Panc1 (cell line): ENCODE measurements at regions not wholly inside any gene's neighbourhood (a gene's known extent, or its start where the extent isn't known, plus 50 kb on each side); places are given as distances from the start of the nearest gene placed in this dataset.

Experiments used
- CTCF ChIP-seq: fragments of 450-650 bp; IDR thresholded peaks from 2 replicates; pipeline ENCODE4 v1.5.1; 2017; ENCODE audit warnings: mild to moderate bottlenecking
- POLR2AphosphoS5 ChIP-seq: IDR thresholded peaks from 2 replicates; pipeline ENCODE4 v1.6.1; 2012; ENCODE audit warnings: mild to moderate bottlenecking, low read depth, low read length, moderate library complexity
- SIN3A ChIP-seq: IDR thresholded peaks from 2 replicates; pipeline ENCODE4 v1.6.1; 2012; ENCODE audit warnings: low read depth, mild to moderate bottlenecking, low read length, moderate library complexity, borderline replicate concordance; ENCODE audit not compliant: insufficient read depth
- TCF7L2 ChIP-seq: IDR thresholded peaks from 2 replicates; pipeline ENCODE4 v1.6.1; 2011; ENCODE audit warnings: mild to moderate bottlenecking, low read depth, low read length, inconsistent platforms
- TF ChIP-seq, protein P1 (sequence below), 2 experiments: IDR thresholded peaks; 2 replicates each; pipeline ENCODE4 v1.6.1; 2011 to 2012; ENCODE audit warnings: low read depth in 2 of 2, control low read depth in 1 of 2, low read length in 1 of 2, mild to moderate bottlenecking in 1 of 2, moderate library complexity in 1 of 2; ENCODE audit not compliant: insufficient read depth in 1 of 2

DNA sequence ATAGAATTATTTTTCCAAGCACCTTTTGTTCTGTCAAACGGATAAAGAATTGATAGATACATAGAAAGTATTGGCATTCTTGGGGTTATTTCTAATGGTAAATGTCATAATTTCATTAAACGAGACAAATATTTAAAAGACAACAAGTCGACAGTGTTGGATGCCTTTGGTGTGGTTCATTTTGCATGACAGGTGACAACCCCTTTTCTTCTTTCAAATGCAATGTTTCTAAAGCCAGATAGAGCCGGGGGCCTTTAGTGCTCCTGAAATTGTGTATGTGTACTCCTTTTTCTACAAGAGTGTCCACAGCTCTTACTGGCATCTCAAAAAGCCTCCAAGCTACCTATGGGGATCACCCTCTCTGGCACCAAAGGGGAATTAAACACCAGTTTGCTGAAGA, 350.8 kb upstream of the ID2 start:
- TF ChIP-seq TCF7L2, result no peak
- no peak for TF ChIP-seq CTCF
- TF ChIP-seq POLR2AphosphoS5, result no peak
- TF ChIP-seq, protein P1, sequence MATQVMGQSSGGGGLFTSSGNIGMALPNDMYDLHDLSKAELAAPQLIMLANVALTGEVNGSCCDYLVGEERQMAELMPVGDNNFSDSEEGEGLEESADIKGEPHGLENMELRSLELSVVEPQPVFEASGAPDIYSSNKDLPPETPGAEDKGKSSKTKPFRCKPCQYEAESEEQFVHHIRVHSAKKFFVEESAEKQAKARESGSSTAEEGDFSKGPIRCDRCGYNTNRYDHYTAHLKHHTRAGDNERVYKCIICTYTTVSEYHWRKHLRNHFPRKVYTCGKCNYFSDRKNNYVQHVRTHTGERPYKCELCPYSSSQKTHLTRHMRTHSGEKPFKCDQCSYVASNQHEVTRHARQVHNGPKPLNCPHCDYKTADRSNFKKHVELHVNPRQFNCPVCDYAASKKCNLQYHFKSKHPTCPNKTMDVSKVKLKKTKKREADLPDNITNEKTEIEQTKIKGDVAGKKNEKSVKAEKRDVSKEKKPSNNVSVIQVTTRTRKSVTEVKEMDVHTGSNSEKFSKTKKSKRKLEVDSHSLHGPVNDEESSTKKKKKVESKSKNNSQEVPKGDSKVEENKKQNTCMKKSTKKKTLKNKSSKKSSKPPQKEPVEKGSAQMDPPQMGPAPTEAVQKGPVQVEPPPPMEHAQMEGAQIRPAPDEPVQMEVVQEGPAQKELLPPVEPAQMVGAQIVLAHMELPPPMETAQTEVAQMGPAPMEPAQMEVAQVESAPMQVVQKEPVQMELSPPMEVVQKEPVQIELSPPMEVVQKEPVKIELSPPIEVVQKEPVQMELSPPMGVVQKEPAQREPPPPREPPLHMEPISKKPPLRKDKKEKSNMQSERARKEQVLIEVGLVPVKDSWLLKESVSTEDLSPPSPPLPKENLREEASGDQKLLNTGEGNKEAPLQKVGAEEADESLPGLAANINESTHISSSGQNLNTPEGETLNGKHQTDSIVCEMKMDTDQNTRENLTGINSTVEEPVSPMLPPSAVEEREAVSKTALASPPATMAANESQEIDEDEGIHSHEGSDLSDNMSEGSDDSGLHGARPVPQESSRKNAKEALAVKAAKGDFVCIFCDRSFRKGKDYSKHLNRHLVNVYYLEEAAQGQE (IDR thresholded peaks at IDR 0.05; ENCODE audit: insufficient read depth in 1 of 2, low read depth in 2 of 2, low read length in 1 of 2), result no peak
- TF ChIP-seq SIN3A, result no peak
